ENCODE measurements at regions not wholly inside any gene's neighbourhood (a gene's known extent, or its start where the extent isn't known, plus 50 kb on each side); places are given as distances from the start of the nearest gene placed in this dataset.

DNA sequence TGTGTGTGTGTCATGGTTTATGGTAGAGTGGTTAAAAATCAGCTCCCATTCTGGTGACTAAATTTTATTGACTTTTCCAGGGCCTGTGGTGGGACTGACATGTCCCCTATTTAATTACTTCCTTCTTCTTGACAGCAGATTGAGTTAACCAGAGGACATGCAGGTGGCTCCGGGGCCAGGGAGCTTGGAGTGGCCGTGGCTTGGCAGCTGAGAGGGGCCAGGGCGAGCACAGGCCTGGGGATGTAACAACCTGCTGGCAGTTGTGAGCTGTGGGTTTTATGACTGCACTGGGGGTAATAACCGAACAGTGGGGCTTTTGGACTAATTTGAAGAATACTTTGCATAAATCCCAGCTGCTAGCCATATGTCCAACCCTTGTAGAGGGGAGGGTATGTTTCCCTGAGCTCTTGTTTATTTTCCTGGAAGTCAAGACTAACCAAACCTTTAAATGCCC, 186.0 kb downstream of the MID1IP1 start:
- TF ChIP-seq, protein P1, sequence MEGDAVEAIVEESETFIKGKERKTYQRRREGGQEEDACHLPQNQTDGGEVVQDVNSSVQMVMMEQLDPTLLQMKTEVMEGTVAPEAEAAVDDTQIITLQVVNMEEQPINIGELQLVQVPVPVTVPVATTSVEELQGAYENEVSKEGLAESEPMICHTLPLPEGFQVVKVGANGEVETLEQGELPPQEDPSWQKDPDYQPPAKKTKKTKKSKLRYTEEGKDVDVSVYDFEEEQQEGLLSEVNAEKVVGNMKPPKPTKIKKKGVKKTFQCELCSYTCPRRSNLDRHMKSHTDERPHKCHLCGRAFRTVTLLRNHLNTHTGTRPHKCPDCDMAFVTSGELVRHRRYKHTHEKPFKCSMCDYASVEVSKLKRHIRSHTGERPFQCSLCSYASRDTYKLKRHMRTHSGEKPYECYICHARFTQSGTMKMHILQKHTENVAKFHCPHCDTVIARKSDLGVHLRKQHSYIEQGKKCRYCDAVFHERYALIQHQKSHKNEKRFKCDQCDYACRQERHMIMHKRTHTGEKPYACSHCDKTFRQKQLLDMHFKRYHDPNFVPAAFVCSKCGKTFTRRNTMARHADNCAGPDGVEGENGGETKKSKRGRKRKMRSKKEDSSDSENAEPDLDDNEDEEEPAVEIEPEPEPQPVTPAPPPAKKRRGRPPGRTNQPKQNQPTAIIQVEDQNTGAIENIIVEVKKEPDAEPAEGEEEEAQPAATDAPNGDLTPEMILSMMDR (IDR thresholded peaks at IDR 0.05): no peak
- TF ChIP-seq POLR2A (IDR thresholded peaks at IDR 0.05): no peak
